Esophagus muscularis mucosa (tissue), 4 donors: ENCODE measurements at regions not wholly inside any gene's neighbourhood (a gene's known extent, or its start where the extent isn't known, plus 50 kb on each side); places are given as distances from the start of the nearest gene placed in this dataset.
A peak's percentile ranks its signal among the peaks of the same experiment; 100 is the strongest.

Experiments
- DNase-seq: peaks from one replicate; pipeline ENCODE4 v3.0.0-alpha.2; 2017; ENCODE audit errors: extremely low spot score
- H3K27ac ChIP-seq, 4 donors: fragments of 200-600 bp; sonication (generic); replicated peaks in 1 of 4; 1 replicate in 3 of 4; 2 replicates in 1 of 4; pipeline ENCODE4 v1.5.1; 2016 to 2019; ENCODE audit warnings: mild to moderate bottlenecking in 1 of 4
- H3K27me3 ChIP-seq, 4 donors: fragments of 200-600 bp; sonication (generic); one replicate each; pipeline versions ENCODE4 v1.5.1 to v1.6.0; 2016 to 2019
- H3K36me3 ChIP-seq, 4 donors: fragments of 200-600 bp; sonication (generic); one replicate each; pipeline ENCODE4 v1.5.1; 2016 to 2019
- H3K4me1 ChIP-seq, 4 donors: fragments of 200-600 bp; sonication (generic); one replicate each; pipeline ENCODE4 v1.5.1; 2016 to 2019
- H3K4me3 ChIP-seq, 4 donors: fragments of 200-600 bp; sonication (generic); 1 replicate in 2 of 4; 2 replicates in 2 of 4; pipeline ENCODE4 v1.5.1; 2016 to 2019; ENCODE audit warnings: mild to moderate bottlenecking in 4 of 4, moderate library complexity in 1 of 4
- H3K9me3 ChIP-seq, 4 donors: fragments of 200-600 bp; sonication (generic); 1 replicate in 3 of 4; 2 replicates in 1 of 4; pipeline ENCODE4 v1.5.1; 2016 to 2019
- CTCF ChIP-seq, 3 experiments: fragments of 200-600 bp in 2 of 3; fragments of 450-650 bp in 1 of 3; sonication (generic) in 2 of 3; IDR thresholded peaks; one replicate each; pipeline ENCODE4 v1.5.1; 2017 to 2019; ENCODE audit warnings: antibody characterized with exemption in 3 of 3, mild to moderate bottlenecking in 2 of 3, moderate library complexity in 1 of 3
- EP300 ChIP-seq: sonication (generic); formaldehyde crosslinking; IDR thresholded peaks from one replicate; pipeline ENCODE4 v1.6.1; 2017; ENCODE audit warnings: antibody characterized with exemption
- POLR2A ChIP-seq: fragments of 450-650 bp; IDR thresholded peaks from one replicate; pipeline ENCODE4 v1.6.1; 2017; ENCODE audit warnings: antibody characterized with exemption, moderate library complexity, mild to moderate bottlenecking, low read depth
- POLR2AphosphoS5 ChIP-seq, 2 donors: sonication (generic); formaldehyde crosslinking; IDR thresholded peaks; one replicate each; pipeline ENCODE4 v1.6.1; 2017; ENCODE audit warnings: antibody characterized with exemption in 2 of 2
- WGBS: methylation state at CpG from one replicate; pipeline ENCODE4 v1.1.5; 2018; 5-methylcytosine and 5-hydroxymethylcytosine counted together
- intact Hi-C: fragments of 100-400 bp; cut with DNase I; formaldehyde crosslinking; loops from one replicate; pipeline ENCODE4 v1.15.1; 2023

GRCh38 chr20:39885975-39886649 is 802.9 kb downstream of the MAFB start:
- intact Hi-C loops, result loop anchor here (2.0 to 5.0 kb wide), 2 partner anchors 805 to 1076 kb away; no protein-coding TSS in a partner anchor
- no peak for DNase-seq
- 56% methylated on average over 7 of the region's 7 CpGs for WGBS
- Histone ChIP-seq H3K27me3 (no peaks in the 10 kb centered on the region), H3K27ac (no peak overlapping the region), H3K4me1 (peaks cover 0 to 12% (median 8%) of the 10 kb centered on the region in 4 donors), H3K4me3 (no peak overlapping the region), H3K9me3 (peaks cover 0 to 4% (median 0%) of the 10 kb centered on the region in 4 donors), H3K36me3 (no peaks in the 10 kb centered on the region)
- TF ChIP-seq POLR2AphosphoS5 (IDR thresholded peaks at IDR 0.05) (peak in 1 of 2 donors; percentile 12), CTCF (IDR thresholded peaks at IDR 0.05) (peak; percentile 57 to 68 (median 61)), POLR2A (no peak)

- TF ChIP-seq POLR2AphosphoS5 (IDR thresholded peaks at IDR 0.05) (no peak), POLR2A (no peak), EP300 (no peak), CTCF (IDR thresholded peaks at IDR 0.05) (no peak)
- H3K27ac ChIP-seq, result no peak overlapping the region
- 29% methylated on average over 1 of the region's 1 CpG for WGBS
- H3K4me1 ChIP-seq, result peaks cover 0 to 29% (median 19%) of the 10 kb centered on the region in 4 donors
- no peak overlapping the region for H3K4me3 ChIP-seq
- no peak for DNase-seq
- H3K27me3 ChIP-seq, result no peaks in the 10 kb centered on the region
- H3K9me3 ChIP-seq, result peaks cover 0 to 4% (median 0%) of the 10 kb centered on the region in 4 donors
- no peaks in the 10 kb centered on the region for H3K36me3 ChIP-seq
- intact Hi-C loops, result no loop called here
Observed at GRCh38 chr20:39882806-39883205, 806.2 kb downstream of the MAFB start.

DNA sequence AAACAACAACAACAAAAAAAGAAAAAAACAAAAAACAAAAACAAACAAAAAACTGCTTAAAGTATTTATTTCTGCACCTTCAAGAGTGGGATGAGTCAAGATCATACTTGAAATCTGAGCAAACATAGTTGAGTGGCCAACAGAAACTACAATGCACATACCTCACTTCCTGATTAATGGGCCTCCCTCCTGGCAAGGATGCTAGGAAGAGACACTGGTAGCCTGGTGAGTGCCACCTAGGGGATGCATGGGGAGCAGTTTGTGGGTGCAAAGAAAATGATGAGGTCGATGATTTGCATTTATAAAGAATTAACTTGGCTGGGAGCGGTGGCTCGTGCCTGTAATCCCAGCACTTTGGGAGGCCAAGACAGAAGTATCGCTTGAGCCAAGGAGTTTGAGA is 808.1 kb downstream of the MAFB start:
- Histone ChIP-seq H3K4me1 (peaks cover 0 to 30% (median 22%) of the 10 kb centered on the region in 4 donors), H3K36me3 (no peaks in the 10 kb centered on the region), H3K27me3 (no peaks in the 10 kb centered on the region), H3K27ac (no peak overlapping the region), H3K4me3 (no peak overlapping the region), H3K9me3 (peaks cover 0 to 4% (median 0%) of the 10 kb centered on the region in 4 donors)
- TF ChIP-seq POLR2A (no peak), POLR2AphosphoS5 (IDR thresholded peaks at IDR 0.05) (no peak), CTCF (IDR thresholded peaks at IDR 0.05) (no peak), EP300 (no peak)
- no peak for DNase-seq
- 99% methylated on average over 4 of the region's 4 CpGs for WGBS
- intact Hi-C loops, result no loop called here

DNA sequence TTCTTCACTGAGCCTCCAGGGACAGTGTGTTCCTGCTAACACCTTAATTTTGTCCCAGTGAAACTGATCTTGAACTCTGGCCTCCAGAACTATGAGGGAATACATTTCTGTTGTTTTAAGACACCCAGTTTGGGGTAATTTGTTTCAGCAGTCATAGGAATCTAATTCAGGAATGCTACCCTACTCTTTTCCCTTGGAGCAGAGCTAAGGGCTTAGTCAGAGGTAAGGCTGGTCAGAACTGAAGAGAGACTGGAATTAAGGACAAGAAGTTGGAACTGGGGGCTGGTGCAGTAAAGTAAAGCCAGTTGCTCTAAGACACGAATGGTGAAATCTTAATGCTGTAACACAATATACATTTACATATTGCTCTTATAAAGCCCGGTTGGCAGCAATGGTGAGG is 809.7 kb downstream of the MAFB start:
- no peaks in the 10 kb centered on the region for H3K27me3 ChIP-seq
- H3K4me1 ChIP-seq, result peaks cover 0 to 27% (median 22%) of the 10 kb centered on the region in 4 donors
- WGBS, result 91% methylated on average over 2 of the region's 2 CpGs
- no peak overlapping the region for H3K27ac ChIP-seq
- no peak for DNase-seq
- H3K36me3 ChIP-seq, result no peaks in the 10 kb centered on the region
- no peak overlapping the region for H3K4me3 ChIP-seq
- intact Hi-C loops, result loop anchor here (10.0 kb wide), 1 partner anchor 614 kb away; no protein-coding TSS in a partner anchor
- H3K9me3 ChIP-seq, result peaks cover 0 to 4% (median 0%) of the 10 kb centered on the region in 4 donors
- TF ChIP-seq EP300 (no peak), POLR2A (no peak), POLR2AphosphoS5 (IDR thresholded peaks at IDR 0.05) (no peak), CTCF (IDR thresholded peaks at IDR 0.05) (no peak)
